ENCODE measurements at regions not wholly inside any gene's neighbourhood (a gene's known extent, or its start where the extent isn't known, plus 50 kb on each side); places are given as distances from the start of the nearest gene placed in this dataset.

GRCh38 chr7:340979-341694 lies 51.2 kb downstream of the FOXL3 start:
- DNase-seq: no peak

- DNase-seq: no peak
These were observed 52.1 kb downstream of the FOXL3 start for GRCh38 chr7:341841-342638.

- DNase-seq: no peak
These were observed 52.8 kb downstream of the FOXL3 start for GRCh38 chr7:342681-343216.

GRCh38 chr7:343227-343822 lies 53.4 kb downstream of the FOXL3 start:
- DNase-seq: no peak

DNA sequence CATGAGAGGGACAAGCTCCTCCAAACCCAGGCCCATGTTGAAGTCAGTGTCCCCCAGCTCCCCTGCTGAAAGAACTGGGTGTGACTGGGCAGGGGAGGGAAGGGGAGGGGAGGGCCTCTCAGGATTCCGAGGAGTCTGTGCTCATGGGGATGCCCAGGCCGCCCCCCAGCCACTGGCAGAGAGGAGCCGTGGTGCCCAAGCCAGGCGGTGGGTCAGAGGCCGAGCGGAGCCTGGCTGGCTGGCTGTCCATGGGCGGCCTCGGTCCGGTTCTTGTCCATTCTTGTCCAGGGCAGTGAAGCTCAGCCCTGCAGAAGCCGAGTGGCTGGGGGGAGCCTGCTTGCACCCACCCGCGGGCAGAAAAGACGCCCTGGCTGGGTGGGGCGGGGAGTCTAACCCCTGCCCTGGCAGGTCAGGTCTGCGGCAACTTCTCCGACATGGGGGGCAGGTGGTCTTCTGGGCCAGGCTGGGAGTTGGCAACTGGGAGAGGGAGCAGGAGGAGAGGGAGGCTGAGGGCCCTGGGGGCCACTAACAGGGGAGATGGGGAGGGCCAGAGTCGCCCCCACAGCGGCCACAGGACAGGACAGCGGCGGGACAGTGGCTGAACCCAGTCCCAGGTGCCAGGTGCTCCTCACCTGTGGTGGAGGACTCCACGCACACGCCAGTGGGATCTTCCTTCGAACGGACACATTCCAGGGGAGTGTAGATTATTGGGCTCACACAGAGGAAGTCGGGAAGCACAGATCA lies 54.1 kb downstream of the FOXL3 start:
- no peak for DNase-seq

DNA sequence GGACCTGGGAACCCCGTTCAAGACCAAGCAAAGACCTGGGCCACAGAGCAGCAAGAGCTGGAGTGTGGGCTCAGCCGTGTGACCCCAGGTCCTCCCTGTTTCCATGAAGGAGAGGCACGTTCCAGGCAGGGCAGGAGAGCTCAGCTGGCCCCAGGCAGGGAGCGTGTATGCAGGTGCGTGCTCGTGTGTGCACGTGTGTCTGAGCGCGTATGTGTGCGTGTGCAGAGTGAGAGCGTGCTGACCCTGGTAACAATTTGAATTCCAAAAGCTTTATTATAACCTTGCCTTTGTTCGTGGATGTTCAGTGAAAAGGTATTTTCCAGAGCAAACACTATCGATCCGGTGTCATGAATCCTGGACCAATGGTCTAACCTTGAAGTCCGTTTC lies 54.6 kb downstream of the FOXL3 start:
- DNase-seq: no peak

DNA sequence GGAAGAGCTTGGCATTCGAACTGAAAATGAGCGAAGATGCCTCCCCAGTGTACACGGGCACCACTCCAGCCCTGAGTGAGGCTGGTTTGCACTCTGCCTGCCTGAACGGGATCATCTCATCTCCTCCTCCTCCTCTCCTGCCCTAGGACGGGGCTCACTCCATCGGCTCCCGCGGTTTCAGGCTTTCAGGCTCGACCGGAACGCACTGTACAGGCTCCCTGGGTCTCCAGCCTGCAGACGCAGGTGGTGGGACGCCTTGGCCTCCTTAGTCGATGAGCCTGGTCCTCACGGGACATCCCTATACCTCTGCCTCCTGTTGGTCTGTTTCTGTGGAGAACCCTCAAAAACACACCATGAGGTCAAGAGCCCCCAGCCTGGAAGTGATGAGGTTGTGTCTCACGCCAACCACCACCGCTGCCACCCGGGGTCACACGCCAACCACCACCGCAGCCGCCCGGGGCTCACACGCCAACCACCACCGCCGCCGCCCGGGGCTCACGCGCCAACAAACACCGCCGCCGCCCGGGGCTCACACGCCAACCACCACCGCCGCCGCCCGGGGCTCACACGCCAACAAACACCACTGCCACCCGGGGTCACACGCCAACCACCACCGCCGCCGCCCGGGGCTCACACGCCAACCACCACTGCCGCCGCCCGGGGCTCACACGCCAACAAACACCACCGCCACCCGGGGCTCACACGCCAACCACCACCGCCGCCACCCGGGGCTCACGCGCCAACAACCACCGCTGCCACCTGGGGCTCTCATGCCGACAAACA lies 56.3 kb downstream of the FOXL3 start:
- no peak for DNase-seq

GRCh38 chr7:347001-347590 lies 57.1 kb downstream of the FOXL3 start:
- DNase-seq: no peak

- no peak for DNase-seq
These were observed 57.9 kb downstream of the FOXL3 start for GRCh38 chr7:347644-348479.

GRCh38 chr7:348480-348844 lies 58.5 kb downstream of the FOXL3 start:
- DNase-seq: no peak

GRCh38 chr7:348962-349743 lies 59.2 kb downstream of the FOXL3 start:
- DNase-seq: no peak

DNA sequence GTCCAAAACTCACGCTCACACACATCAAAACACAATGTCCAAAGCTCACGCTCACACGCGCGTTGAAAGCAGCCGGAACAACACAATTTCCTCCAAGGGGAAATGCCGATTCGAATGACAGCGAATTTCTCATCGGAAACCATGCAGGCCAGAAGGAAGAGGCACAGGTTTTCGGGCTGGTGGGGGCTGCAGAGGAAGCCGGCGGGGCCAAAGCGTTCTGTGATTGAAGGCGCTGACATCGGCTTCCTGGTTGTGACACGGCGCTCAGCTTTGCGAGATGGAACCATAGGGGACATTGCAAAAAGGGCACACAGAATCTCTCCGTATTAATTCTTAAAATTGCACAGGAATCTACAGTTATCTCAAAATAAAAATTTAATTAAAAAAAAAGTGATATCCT lies 61.3 kb downstream of the FOXL3 start:
- DNase-seq: no peak

DNA sequence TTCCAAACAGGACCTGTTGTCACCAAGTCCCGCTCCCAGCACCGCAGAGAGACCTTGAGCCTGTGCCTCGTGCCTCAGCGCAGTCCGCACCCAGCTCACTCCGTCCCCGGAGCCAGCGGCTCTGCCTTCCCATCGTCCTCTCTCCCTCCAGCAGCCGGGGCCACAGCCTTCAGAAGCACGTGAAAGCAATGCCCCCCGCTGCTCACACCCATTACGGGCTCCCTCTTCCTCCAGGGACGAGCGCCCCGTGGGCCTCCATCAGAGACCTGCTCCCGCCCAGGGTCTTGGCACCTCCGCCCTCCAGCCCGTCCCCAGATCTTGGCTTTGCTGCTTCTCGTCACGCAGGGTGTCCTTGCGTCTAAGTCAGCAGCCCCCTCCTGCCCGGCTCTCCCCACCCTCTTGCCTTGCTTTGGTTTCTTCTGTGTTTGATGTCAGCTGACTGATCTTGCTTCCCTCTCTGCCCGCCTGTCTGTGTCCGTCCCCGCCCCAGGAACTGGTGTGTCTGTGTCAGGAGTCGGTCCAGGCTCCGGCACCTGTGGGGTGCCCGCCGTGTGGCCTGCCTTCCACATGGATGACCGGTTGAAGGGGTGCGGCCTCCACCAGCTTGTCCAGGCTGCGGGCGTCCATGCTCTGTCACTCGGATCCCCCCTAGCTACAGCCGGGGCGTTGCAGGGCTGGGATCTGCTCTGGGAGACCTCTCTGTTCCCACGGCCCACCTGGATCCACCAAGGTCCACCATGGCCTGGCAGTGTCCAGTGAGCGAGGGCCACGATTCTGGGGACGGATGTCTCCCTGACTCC lies 61.9 kb downstream of the FOXL3 start:
- DNase-seq: no peak

GRCh38 chr7:353746-354325 lies 63.9 kb downstream of the FOXL3 start:
- DNase-seq: no peak

DNA sequence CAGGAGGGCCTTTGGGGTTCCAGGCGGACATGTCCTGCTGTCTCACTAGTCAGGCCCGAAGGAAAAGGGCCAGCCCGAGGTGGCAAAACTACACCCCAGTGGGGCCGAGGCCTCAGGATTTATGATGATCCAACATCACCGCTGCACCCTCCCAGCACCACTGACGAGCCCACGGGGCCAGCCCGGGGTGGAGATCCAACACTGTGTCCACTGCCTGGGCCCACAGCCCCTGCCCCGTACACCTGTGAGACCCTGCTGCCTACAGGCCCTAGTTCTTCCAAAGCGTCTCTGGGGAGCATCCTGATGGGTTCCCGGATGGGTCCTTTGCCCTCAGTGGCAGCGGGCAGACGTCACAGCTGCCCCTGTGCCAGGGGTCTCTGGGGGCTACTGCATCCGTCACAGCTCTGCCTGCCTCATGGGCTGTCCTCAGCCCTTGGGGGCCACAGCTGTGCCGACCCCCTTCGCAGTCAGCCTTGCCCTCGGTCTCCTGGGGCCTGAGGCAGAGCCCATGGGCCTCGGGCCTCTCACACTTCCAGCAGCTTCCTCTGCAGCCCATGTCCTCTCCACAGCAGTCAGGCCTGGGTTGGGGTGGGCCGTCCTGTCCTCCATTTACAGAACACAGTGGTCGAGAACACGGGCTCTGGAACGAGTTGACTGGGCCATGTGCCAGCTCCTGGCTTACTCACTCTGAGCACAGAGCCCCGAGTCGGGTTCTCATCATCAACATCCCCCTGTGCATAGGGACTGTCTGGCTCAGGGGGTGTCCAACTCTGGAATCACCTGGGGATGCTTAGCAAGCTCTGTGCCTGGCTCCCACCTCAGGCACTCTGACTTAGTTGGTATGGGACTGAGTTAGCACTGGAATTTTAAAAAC lies 64.9 kb downstream of the FOXL3 start:
- no peak for DNase-seq

- no peak for DNase-seq
These were observed 65.6 kb downstream of the FOXL3 start for GRCh38 chr7:355568-355967.

GRCh38 chr7:356087-356486 lies 66.1 kb downstream of the FOXL3 start:
- DNase-seq: no peak

Data from DMS 273 treated with DMSO at 0.1 percent for 48 hours (cell line).